ENCODE measurements at regions not wholly inside any gene's neighbourhood (a gene's known extent, or its start where the extent isn't known, plus 50 kb on each side); places are given as distances from the start of the nearest gene placed in this dataset.

GRCh38 chr12:5348057-5348456 lies 83.9 kb upstream of the NTF3 start:
- no peak for TF ChIP-seq KLF10 (tag by site-specific recombination; IDR thresholded peaks at IDR 0.05)
- TF ChIP-seq ZNF610 (tag by site-specific recombination; IDR thresholded peaks at IDR 0.05; ENCODE audit: borderline replicate concordance) = no peak
- TF ChIP-seq HOXD13 (CRISPR knock-in tag; IDR thresholded peaks at IDR 0.05; ENCODE audit: borderline replicate concordance) = no peak
- TF ChIP-seq ZBTB21 (tag by site-specific recombination; IDR thresholded peaks at IDR 0.05) = no peak
- TF ChIP-seq KLF16 (tag by site-specific recombination; IDR thresholded peaks at IDR 0.05) = no peak
- TF ChIP-seq GLIS1 (tag by site-specific recombination; IDR thresholded peaks at IDR 0.05) = no peak
- TF ChIP-seq CTCF (tag by site-specific recombination; IDR thresholded peaks at IDR 0.05) = no peak
- TF ChIP-seq ZNF148 (tag by site-specific recombination; IDR thresholded peaks at IDR 0.05; ENCODE audit: borderline replicate concordance) = no peak
- TF ChIP-seq ZNF521 (tag by site-specific recombination; IDR thresholded peaks at IDR 0.05) = no peak
- TF ChIP-seq, protein P1, sequence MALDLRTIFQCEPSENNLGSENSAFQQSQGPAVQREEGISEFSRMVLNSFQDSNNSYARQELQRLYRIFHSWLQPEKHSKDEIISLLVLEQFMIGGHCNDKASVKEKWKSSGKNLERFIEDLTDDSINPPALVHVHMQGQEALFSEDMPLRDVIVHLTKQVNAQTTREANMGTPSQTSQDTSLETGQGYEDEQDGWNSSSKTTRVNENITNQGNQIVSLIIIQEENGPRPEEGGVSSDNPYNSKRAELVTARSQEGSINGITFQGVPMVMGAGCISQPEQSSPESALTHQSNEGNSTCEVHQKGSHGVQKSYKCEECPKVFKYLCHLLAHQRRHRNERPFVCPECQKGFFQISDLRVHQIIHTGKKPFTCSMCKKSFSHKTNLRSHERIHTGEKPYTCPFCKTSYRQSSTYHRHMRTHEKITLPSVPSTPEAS (tag by site-specific recombination; IDR thresholded peaks at IDR 0.05) = no peak
- no peak for TF ChIP-seq ZNF274 (IDR thresholded peaks at IDR 0.05; ENCODE audit: low read length)
- no peak for TF ChIP-seq ZNF274 (tag by site-specific recombination; IDR thresholded peaks at IDR 0.05; ENCODE audit: borderline replicate concordance)
